NCI-H146 treated with DMSO at 0.1 percent for 48 hours (cell line): ENCODE measurements at regions not wholly inside any gene's neighbourhood (a gene's known extent, or its start where the extent isn't known, plus 50 kb on each side); places are given as distances from the start of the nearest gene placed in this dataset.

Source experiments
- DNase-seq: peaks from one replicate; lab custom pipeline; 2025; ENCODE audit not compliant: unreplicated experiment; lab: John Stamatoyannopoulos, UW

DNA sequence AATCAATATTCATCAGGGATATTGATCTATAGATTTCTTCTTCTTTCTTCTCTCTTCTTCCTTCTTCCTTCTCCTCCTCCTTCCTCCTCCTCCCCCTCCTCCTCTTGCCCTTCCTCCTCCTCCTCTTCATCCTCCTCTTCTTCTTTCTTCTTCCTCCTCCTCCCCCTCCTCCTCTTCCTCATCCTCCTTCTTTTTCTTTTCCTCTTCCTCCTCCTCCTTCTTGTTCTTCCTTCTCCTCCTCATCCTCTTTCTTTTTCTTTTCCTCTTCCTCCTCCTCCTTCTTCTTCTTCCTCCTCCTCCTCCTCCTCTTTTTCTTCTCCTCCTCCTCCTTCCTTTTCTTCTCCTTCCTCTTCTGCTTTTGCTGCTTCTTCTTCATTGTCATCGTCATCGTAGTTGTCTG is 52.4 kb upstream of the SERINC1 start:
- no peak for DNase-seq

DNA sequence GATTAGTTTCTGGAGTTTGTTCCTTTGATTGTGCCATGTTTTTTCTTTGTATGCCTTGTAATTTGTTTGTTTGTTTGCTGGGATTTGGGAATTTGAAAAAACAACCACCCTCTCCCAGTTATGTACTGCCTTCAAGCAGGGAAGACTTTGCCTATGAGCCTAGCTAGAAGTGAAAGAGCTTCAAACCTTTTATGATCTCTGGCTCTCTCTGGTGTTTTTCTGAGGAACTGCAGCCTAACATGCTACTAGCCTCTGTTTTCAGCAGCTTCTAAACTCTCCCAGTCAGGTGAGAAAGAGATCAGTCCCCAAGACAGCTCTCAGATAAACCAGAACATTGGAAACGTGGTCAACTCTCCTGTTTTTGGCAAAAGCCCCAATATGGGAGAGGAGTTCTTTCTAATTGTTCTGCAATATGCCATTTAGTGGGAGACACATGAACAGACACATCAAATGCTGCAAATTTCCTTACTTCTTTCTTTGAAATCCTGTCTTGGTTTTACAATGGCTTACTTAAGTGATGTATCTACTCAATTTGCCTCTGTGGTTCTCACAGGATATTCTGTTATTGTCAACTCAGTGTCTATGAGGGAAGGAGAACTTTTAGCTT is 58.9 kb upstream of the SERINC1 start:
- DNase-seq, result peak; percentile 89

DNA sequence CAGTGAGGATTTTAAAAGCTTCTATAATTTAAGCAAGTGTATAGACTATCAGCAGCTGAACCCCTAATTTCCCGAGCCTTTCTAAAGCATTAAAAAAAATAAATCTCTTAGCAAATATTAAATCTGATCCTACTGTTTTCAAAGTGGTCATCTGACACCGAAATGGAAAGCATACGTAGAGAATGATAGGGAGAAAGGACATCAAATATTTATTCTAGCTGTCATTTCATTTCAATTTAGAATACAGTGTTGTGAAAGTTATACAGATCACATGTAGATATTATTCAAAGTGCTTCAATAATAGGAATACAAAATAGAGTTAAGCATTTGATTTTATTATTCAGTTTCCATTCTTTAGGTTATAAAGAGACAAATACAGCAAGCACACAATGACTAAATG is 61.9 kb upstream of the PKIB start:
- peak; percentile 96 for DNase-seq

DNA sequence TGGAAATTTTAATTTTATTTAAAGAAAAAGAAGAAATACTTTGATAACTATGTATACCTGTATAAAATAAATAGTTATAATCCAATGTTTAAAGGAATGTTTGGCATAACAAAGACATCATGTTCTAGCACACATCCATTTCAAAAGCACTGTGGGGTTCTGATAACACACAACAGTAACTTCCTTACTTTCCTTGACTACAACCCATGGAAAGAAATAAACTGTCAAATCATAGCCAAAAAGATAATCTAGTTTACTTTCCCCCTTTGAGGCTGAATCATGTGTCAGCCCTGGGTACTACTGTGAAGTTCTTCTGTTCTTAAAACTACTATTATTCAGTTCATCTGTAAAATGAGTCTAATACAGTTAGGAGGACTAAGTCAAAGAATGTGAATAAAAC is 61.4 kb upstream of the PKIB start:
- no peak for DNase-seq

DNA sequence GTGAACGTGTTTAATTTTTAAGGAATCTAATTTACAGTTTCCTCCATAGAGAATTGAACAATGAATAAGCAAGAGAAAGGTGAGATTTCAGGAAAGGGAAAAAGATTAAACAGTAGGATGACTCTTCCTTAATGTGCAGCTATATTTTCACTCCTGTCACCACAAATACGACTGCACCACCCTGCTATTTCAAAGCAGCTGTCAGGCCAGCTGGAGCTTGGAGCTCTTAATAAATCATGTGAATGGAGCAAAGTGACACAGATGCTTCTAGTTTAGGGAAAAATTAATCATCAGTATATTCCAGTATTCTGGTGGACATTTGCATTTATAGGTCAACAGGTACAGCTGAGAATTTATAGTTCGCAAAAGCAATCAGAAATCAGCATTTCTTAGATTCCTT is 56.5 kb upstream of the PKIB start:
- peak; percentile 91 for DNase-seq

DNA sequence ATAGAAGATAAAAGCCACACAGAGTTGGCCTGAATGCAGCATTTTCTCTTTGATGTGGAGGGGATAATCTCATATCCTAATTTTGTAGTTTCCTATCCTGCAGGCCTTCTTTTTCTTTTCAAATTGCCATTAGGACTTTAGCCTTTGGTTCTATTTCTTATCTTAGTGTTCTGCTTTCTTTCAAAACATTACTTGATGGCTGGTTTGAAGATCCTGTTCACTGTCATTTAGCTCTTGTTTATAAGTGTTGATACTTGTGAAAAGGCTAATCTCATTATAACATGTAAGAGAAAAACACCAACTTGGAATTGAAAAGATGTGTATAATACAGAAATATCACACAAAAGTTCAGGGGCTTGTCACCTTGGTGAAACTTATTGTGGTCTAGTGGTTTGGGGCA is 54.6 kb upstream of the PKIB start:
- no peak for DNase-seq

DNA sequence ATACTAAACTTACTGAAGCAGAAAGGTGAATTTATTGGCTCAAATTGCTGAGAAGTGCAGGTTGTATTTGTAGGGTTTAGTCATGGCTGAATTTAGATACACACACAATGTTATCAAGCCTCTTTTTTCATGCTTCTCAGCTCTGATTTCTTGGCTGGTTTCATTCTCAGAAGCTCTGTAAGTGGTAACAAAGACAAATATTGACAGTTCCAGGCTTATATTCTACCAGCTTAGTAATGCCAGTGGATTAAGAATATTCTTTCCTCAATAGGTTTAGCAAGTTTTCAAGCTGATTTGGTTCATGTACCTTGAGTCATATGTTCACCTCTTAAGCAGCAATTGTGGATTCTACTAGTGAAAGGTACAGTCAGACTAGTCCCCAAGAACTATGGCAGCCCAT is 52.1 kb upstream of the PKIB start:
- DNase-seq, result no peak
